HG03196 (cell line): ENCODE measurements at regions not wholly inside any gene's neighbourhood (a gene's known extent, or its start where the extent isn't known, plus 50 kb on each side); places are given as distances from the start of the nearest gene placed in this dataset.

Source experiments
- ATAC-seq: cut with Tn5 transposase; IDR thresholded peaks from one replicate; pipeline ENCODE4 v1.9.1; 2021; ENCODE audit not compliant: unreplicated experiment

DNA sequence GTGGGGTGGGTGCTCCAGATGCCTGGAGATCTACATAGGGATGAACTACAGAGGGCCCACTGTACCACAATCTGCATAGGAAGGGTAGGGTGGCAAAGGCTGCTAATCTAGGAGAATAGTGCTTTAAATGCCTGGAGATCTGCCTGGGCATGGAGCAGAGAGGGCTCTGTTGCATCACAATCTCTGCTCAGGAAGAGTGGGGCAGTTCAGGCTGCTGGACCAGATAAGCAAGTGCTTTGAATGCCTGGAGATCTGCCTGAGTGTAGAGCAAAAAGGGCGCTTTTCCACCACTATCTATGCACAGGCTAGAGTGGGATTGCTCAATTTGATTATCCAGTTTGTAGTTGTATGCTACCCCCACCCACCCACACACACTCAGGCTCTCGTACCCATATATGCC, 886.3 kb upstream of the SEL1L start:
- no peak for ATAC-seq

DNA sequence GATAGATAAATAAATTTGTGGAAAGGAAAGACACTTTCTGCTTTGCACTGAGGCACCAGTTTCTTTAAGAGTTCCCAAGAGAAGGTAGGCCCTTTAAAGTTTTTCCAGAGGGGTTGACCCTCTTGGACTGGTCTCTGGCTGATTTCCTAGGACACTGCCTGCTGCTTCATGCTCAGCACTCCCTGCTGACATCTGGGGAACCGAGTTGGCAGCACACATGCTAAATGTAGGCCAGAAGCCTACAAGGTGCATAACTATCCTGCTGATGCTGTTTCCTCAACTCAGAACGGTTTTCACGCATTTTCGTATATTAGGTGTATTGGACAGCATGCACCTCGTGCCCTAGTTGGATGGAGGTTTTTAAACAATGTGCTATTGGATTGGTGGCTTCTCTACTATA, 887.2 kb upstream of the SEL1L start:
- no peak for ATAC-seq

GRCh38 chr14:82421286-82421685, 887.6 kb upstream of the SEL1L start:
- ATAC-seq, result no peak

- no peak for ATAC-seq
These were observed 888.6 kb upstream of the SEL1L start for GRCh38 chr14:82422230-82422629.

DNA sequence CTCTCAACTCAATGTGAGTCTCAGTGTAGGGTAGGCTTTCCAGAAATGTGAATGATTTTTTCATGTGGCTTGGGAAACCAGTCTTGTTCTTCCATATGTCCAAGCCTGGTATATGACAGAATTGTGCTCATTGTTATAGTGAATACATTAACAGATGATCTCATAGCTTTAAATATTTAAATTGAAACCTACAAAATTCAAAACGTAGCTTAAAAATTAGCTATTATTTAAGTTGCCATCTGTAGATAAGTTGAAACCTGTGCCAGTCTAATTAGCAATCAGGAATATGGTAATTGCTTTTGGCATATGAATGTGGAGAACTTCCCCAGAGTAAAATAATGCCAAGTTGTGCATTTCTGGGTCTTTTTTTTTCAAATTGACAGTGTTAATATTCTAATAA, 891.6 kb upstream of the SEL1L start:
- no peak for ATAC-seq

DNA sequence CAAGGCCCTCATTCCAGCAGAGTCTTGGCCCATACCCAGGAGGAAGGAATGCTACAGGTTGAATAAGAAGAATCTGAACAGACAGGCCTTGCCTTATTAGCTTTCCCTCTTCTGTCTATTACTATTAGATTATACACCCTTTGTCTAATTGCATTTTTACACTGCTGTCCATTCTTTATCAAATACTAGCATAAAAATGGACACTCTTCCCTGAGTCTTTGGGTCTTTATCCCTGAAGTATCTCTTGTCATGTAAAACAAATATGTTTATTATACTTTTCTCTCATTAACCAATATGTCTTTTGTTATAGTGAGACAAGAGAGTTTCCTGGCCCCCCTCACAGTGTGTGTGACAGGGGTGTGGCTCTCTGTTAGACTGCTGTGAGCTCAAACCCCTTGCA, 897.4 kb upstream of the SEL1L start:
- no peak for ATAC-seq

DNA sequence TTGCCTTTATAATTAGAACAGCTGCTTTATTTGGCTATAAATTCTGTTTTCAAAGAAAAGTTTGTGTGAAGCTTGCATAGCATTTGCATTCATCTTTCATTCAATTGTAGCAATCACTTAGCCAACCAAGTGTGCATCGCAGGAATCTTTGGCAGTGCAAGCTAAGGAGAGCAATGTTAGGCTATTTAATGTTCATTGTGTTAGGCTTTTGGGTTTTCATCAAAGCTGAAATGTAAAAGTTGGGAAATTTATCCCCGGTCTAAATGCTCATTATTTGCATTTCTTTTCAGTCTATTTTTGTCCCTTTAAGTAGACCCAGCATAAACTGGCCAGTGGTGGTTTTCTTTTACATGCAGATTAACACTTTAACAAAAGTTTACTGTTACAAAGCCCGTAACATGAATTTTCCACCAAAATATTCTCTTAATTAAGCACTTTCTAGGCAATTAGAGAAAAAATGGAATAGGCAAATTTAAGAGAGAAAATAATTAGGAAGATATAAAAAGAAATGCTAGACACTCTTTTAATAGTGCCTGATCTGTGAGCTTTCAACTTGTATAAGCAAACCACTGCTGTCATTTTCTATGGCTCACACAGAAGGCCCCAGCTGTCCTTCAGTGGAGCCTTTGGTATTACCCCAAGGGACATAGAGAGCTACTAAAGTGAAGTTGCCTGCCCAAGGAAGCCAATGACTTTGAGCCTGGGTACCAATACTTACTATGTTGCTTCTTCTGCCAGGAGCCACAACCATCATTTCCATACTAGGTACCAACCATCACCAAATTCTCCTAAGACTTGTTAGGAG, 898.9 kb upstream of the SEL1L start:
- ATAC-seq, result no peak

GRCh38 chr14:82438436-82438835, 904.8 kb upstream of the SEL1L start:
- no peak for ATAC-seq

- ATAC-seq, result no peak
These were observed 907.6 kb upstream of the SEL1L start for GRCh38 chr14:82441270-82441669.

- no peak for ATAC-seq
These were observed 912.3 kb upstream of the SEL1L start for GRCh38 chr14:82445810-82446570.

DNA sequence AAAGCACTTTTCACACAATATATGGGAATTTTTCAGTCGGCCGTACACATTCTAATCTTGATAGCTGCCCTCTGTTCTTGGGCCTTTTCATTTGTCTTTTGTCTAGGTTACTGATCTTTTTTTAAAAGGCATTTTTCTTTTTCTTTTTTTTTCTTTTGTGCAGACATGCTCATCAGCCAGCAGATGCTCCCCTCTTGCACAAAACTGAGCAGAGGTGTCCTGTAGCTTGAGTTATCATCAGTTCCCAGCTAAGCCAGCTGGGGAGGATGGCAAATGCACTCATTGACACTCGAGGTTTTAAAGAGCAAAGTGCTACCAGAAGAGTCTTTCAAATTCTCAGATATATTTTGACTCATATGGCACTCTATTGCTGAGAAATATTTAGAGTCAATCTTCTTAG, 913.9 kb upstream of the SEL1L start:
- ATAC-seq, result no peak

- ATAC-seq, result no peak
These were observed 916.3 kb upstream of the SEL1L start for GRCh38 chr14:82449926-82450468.

DNA sequence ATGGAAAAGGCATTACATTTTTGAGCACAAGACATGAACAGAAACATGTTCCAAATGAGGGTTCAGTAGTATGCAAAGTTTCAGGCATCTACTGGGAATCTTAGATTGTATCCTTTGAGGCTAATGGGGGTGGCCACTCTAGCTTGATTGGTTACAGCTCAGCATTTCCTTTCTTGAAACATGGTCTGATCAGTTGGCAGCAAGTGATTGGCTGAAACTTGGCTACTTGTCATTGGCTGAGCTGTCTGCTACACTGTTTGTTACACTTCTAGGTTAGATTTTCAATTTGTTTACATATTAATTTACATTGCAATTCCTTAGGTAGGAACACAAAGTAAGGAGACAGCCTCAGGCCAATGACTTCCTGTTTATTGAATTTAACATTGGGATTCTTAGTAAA, 918.0 kb upstream of the SEL1L start:
- no peak for ATAC-seq

GRCh38 chr14:82482345-82482744, 948.7 kb upstream of the SEL1L start:
- ATAC-seq, result no peak

DNA sequence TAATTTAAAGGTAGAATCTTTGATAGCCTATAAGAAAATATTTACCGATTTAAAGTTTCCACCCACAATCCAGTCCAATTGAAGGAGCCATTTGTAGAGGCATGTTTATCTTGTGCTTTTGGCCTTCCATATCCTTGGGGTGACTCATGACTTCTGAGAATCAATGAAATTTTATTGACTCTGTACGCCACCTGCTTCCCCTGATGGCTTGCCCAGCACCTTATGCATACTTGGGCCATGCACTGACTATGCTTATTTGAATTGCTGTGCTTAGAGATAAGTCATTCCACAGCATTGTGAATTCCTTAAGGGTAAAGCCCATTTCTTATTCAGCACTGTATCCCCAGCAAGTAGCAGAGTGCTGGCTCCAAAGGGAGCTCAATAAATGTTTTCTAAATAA, 954.8 kb upstream of the SEL1L start:
- no peak for ATAC-seq

GRCh38 chr14:82490397-82490796, 956.7 kb upstream of the SEL1L start:
- no peak for ATAC-seq

- ATAC-seq, result no peak
These were observed 958.5 kb upstream of the SEL1L start for GRCh38 chr14:82492157-82492556.

- ATAC-seq, result no peak
These were observed 966.6 kb upstream of the SEL1L start for GRCh38 chr14:82500222-82500621.

- no peak for ATAC-seq
These were observed 967.9 kb upstream of the SEL1L start for GRCh38 chr14:82501554-82501953.

DNA sequence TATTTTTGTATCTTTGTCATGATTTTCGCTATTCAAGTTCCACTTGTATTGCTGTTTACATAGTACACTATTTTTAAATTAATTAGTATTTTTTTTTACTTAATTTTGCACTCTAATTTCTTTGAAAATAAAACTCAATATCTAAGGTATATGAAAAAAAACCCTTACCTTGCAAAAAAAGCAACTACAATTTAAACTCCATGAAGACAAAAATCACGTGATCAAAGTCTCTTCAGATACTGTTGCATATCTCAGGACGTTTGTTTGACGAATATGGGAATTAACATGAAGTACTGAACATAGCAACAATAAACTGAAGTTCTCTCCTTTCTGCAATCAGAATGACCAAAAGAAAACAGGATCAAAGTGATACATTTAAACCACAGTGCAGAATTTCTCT, 968.4 kb upstream of the SEL1L start:
- no peak for ATAC-seq

GRCh38 chr14:82504894-82505293, 971.2 kb upstream of the SEL1L start:
- no peak for ATAC-seq

- ATAC-seq, result no peak
These were observed 976.4 kb upstream of the SEL1L start for GRCh38 chr14:82510007-82510406.
